ENCODE measurements at regions not wholly inside any gene's neighbourhood (a gene's known extent, or its start where the extent isn't known, plus 50 kb on each side); places are given as distances from the start of the nearest gene placed in this dataset.
"Not testable (repeated sequence)": the region's sequence is repeated elsewhere in the genome, so short reads cannot be mapped to it uniquely, and the experiment has no call there.

- TF ChIP-seq, protein P1, sequence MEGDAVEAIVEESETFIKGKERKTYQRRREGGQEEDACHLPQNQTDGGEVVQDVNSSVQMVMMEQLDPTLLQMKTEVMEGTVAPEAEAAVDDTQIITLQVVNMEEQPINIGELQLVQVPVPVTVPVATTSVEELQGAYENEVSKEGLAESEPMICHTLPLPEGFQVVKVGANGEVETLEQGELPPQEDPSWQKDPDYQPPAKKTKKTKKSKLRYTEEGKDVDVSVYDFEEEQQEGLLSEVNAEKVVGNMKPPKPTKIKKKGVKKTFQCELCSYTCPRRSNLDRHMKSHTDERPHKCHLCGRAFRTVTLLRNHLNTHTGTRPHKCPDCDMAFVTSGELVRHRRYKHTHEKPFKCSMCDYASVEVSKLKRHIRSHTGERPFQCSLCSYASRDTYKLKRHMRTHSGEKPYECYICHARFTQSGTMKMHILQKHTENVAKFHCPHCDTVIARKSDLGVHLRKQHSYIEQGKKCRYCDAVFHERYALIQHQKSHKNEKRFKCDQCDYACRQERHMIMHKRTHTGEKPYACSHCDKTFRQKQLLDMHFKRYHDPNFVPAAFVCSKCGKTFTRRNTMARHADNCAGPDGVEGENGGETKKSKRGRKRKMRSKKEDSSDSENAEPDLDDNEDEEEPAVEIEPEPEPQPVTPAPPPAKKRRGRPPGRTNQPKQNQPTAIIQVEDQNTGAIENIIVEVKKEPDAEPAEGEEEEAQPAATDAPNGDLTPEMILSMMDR (IDR thresholded peaks at IDR 0.05) = not testable (repeated sequence)
- not testable (repeated sequence) for TF ChIP-seq POLR2AphosphoS5 (IDR thresholded peaks at IDR 0.05)
These were observed 344.4 kb upstream of the FRG2C start for GRCh38 chr3:75319776-75320175.

Data from esophagus muscularis mucosa (tissue), 3 donors.